Body of pancreas (tissue), 4 donors: ENCODE measurements at regions not wholly inside any gene's neighbourhood (a gene's known extent, or its start where the extent isn't known, plus 50 kb on each side); places are given as distances from the start of the nearest gene placed in this dataset.

Experiments used
- POLR2A ChIP-seq, 3 donors: fragments of 450-650 bp; IDR thresholded peaks; one replicate each; pipeline ENCODE4 v1.6.1; 2016; ENCODE audit warnings: antibody characterized with exemption in 3 of 3, mild to moderate bottlenecking in 2 of 3
- TF ChIP-seq, protein P1 (sequence below), 7 experiments: fragments of 450-650 bp in 4 of 7; fragments of 200-600 bp in 3 of 7; sonication (generic) in 3 of 7; IDR thresholded peaks; one replicate each; pipeline ENCODE4 v1.5.1; 2016 to 2019; ENCODE audit warnings: antibody characterized with exemption in 7 of 7

DNA sequence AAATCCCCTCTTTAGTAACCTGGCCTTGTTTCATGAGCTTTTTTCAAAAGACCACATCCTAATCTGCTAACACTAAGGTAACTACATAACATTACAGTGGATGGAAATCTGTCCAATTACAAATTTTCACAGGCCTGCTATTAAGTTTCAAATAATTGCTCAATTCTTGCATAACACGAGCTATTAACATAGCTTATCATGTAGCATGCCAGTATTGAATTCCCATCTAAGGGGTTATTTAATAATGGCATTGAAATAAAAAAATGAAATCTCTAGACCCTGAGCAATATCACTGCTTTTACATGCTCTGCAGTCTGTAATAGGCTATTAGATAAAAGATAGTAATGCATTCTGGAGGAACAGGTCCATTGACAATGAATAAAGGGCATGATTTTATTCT is 748.3 kb upstream of the NECTIN3 start:
- TF ChIP-seq, protein P1, sequence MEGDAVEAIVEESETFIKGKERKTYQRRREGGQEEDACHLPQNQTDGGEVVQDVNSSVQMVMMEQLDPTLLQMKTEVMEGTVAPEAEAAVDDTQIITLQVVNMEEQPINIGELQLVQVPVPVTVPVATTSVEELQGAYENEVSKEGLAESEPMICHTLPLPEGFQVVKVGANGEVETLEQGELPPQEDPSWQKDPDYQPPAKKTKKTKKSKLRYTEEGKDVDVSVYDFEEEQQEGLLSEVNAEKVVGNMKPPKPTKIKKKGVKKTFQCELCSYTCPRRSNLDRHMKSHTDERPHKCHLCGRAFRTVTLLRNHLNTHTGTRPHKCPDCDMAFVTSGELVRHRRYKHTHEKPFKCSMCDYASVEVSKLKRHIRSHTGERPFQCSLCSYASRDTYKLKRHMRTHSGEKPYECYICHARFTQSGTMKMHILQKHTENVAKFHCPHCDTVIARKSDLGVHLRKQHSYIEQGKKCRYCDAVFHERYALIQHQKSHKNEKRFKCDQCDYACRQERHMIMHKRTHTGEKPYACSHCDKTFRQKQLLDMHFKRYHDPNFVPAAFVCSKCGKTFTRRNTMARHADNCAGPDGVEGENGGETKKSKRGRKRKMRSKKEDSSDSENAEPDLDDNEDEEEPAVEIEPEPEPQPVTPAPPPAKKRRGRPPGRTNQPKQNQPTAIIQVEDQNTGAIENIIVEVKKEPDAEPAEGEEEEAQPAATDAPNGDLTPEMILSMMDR (IDR thresholded peaks at IDR 0.05) = no peak
- no peak for TF ChIP-seq POLR2A (IDR thresholded peaks at IDR 0.05)
